ENCODE measurements at regions not wholly inside any gene's neighbourhood (a gene's known extent, or its start where the extent isn't known, plus 50 kb on each side); places are given as distances from the start of the nearest gene placed in this dataset.

DNA sequence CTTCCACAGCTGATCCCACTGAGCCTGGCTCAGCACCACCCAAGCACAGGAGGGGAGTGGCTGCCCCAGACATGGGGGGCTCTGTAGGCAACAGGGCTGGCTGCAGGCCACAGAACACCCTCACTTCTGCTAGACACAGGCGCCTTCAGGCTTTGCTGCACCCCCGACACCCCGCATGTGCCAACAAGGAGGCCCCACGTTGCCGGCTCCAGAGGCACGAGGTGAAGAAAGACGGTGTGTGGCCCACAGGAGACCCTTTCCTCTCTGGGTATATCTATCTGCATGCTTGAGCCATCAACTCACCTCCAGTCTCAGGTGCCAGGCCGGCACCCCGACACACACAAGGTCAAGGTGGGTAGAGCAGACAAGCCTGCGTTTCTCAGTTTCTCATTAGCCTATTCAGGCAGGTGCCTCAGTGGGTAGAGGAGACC is 158.3 kb downstream of the DLL1 start:
- Histone ChIP-seq H3F3A (ENCODE audit: insufficient read depth) (no peaks in the 10 kb centered on the region), H3K79me2 (ENCODE audit: insufficient read depth, low read length) (no peaks in the 10 kb centered on the region), H3K4me3 (ENCODE audit: insufficient read depth, low read length, poor library complexity, severe bottlenecking) (no peak overlapping the region), H2AFZ (ENCODE audit: low read depth, low read length, severe bottlenecking) (no peak overlapping the region), H3K27me3 (ENCODE audit: low read length) (no peaks in the 10 kb centered on the region), H3K9me2 (replicated peaks; ENCODE audit: insufficient read depth, low read length) (no peaks in the 10 kb centered on the region), H3K4me2 (ENCODE audit: low read depth, low read length, poor library complexity, severe bottlenecking) (no peak overlapping the region), H3K27ac (ENCODE audit: low read depth, low read length) (no peak overlapping the region), H4K20me1 (ENCODE audit: low read depth, low read length) (no peaks in the 10 kb centered on the region), H3K9me3 (ENCODE audit: insufficient read depth, low read length) (no peaks in the 10 kb centered on the region), H3K9ac (ENCODE audit: low read length) (no peak overlapping the region), H3K36me3 (ENCODE audit: low read length) (no peaks in the 10 kb centered on the region)
- TF ChIP-seq, protein P1, sequence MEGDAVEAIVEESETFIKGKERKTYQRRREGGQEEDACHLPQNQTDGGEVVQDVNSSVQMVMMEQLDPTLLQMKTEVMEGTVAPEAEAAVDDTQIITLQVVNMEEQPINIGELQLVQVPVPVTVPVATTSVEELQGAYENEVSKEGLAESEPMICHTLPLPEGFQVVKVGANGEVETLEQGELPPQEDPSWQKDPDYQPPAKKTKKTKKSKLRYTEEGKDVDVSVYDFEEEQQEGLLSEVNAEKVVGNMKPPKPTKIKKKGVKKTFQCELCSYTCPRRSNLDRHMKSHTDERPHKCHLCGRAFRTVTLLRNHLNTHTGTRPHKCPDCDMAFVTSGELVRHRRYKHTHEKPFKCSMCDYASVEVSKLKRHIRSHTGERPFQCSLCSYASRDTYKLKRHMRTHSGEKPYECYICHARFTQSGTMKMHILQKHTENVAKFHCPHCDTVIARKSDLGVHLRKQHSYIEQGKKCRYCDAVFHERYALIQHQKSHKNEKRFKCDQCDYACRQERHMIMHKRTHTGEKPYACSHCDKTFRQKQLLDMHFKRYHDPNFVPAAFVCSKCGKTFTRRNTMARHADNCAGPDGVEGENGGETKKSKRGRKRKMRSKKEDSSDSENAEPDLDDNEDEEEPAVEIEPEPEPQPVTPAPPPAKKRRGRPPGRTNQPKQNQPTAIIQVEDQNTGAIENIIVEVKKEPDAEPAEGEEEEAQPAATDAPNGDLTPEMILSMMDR (IDR thresholded peaks at IDR 0.05; ENCODE audit: insufficient read depth, low read length, poor library complexity, severe bottlenecking), result no peak
- TF ChIP-seq EZH2phosphoT487 (conservative IDR thresholded peaks at IDR 0.05; ENCODE audit: low read length), result no peak

DNA sequence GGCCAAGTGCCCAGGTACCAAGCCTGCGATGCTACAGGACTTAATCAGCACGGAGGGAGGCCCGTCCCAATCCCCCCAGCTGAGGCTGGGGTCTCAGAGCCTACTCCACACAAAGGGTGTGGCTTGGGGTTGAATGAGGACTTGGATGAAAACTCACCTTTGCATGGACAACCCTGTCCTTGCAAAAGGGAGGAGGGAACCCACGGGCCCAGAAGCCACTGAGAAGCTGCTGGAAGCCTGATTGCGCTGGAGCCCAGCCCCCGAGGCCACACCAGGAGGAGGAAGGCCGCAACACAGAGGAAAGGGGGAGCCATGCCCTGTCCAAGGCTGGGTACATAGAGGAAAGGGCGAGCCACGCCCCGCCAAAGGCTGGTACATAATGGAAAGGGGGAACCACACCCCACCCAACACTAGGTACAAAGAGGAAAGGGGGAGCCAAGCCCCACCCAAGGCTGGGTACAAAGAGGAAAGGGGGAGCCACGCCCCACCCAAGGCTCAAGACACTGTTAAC is 158.8 kb downstream of the DLL1 start:
- TF ChIP-seq, protein P1 (IDR thresholded peaks at IDR 0.05; ENCODE audit: insufficient read depth, low read length, poor library complexity, severe bottlenecking), result no peak
- TF ChIP-seq EZH2phosphoT487 (conservative IDR thresholded peaks at IDR 0.05; ENCODE audit: low read length), result no peak
- no peaks in the 10 kb centered on the region for H3K9me3 ChIP-seq (ENCODE audit: insufficient read depth, low read length)

DNA sequence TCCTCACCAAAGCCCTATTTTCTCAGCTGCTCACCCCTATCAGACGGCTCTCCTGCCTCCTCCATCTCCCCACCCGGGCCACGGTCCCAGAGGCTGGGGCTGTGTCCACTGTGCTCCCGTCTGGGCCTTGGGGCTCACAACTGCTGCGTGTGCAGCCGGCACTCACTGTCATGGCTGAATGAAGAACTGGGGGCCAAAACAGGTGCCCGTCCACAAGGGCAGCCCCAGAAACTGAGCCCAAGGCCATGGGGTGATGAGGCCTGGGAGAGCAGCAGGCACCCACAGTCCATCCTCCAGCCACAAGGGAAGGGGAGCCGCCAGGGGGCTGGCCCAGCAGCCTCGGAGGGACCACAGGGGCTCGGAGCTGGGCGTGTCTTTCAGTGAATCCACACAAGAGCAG is 159.5 kb downstream of the DLL1 start:
- Histone ChIP-seq H3F3A (ENCODE audit: insufficient read depth) (no peaks in the 10 kb centered on the region), H3K79me2 (ENCODE audit: insufficient read depth, low read length) (no peaks in the 10 kb centered on the region), H3K9ac (ENCODE audit: low read length) (no peak overlapping the region), H2AFZ (ENCODE audit: low read depth, low read length, severe bottlenecking) (no peak overlapping the region), H3K27ac (ENCODE audit: low read depth, low read length) (no peak overlapping the region), H3K36me3 (ENCODE audit: low read length) (no peaks in the 10 kb centered on the region), H3K9me2 (replicated peaks; ENCODE audit: insufficient read depth, low read length) (no peaks in the 10 kb centered on the region), H3K4me2 (ENCODE audit: low read depth, low read length, poor library complexity, severe bottlenecking) (no peak overlapping the region), H3K9me3 (ENCODE audit: insufficient read depth, low read length) (no peaks in the 10 kb centered on the region), H3K27me3 (ENCODE audit: low read length) (no peaks in the 10 kb centered on the region), H4K20me1 (ENCODE audit: low read depth, low read length) (no peaks in the 10 kb centered on the region), H3K4me3 (ENCODE audit: insufficient read depth, low read length, poor library complexity, severe bottlenecking) (no peak overlapping the region)
- TF ChIP-seq, protein P1 (IDR thresholded peaks at IDR 0.05; ENCODE audit: insufficient read depth, low read length, poor library complexity, severe bottlenecking), result no peak
- no peak for TF ChIP-seq EZH2phosphoT487 (conservative IDR thresholded peaks at IDR 0.05; ENCODE audit: low read length)

More for the DNA sequence above, 158.8 kb downstream of the DLL1 start:
- H3K9ac ChIP-seq (ENCODE audit: low read length), result no peak overlapping the region
- no peak overlapping the region for H3K4me3 ChIP-seq (ENCODE audit: insufficient read depth, low read length, poor library complexity, severe bottlenecking)
- no peak overlapping the region for H3K27ac ChIP-seq (ENCODE audit: low read depth, low read length)
- H3K9me2 ChIP-seq (replicated peaks; ENCODE audit: insufficient read depth, low read length), result no peaks in the 10 kb centered on the region
- H3F3A ChIP-seq (ENCODE audit: insufficient read depth), result no peaks in the 10 kb centered on the region
- H2AFZ ChIP-seq (ENCODE audit: low read depth, low read length, severe bottlenecking), result no peak overlapping the region
- no peaks in the 10 kb centered on the region for H3K36me3 ChIP-seq (ENCODE audit: low read length)
- no peaks in the 10 kb centered on the region for H4K20me1 ChIP-seq (ENCODE audit: low read depth, low read length)
- no peaks in the 10 kb centered on the region for H3K79me2 ChIP-seq (ENCODE audit: insufficient read depth, low read length)
- H3K27me3 ChIP-seq (ENCODE audit: low read length), result no peaks in the 10 kb centered on the region
- H3K4me2 ChIP-seq (ENCODE audit: low read depth, low read length, poor library complexity, severe bottlenecking), result no peak overlapping the region

Measured in SU-DHL-6 (cell line).